Stomach (tissue), 8 donors: ENCODE measurements at regions not wholly inside any gene's neighbourhood (a gene's known extent, or its start where the extent isn't known, plus 50 kb on each side); places are given as distances from the start of the nearest gene placed in this dataset.

ENCODE experiments used
- DNase-seq, 2 donors: peaks; one replicate each; pipeline versions ENCODE4 v3.0.0 to v3.0.0-alpha.2; 2013 to 2019
- H3K27ac ChIP-seq, 5 donors: fragments of 200-600 bp in 4 of 5; sonication (generic) in 4 of 5; one replicate each; pipeline ENCODE4 v1.5.1; 2013 to 2019; ENCODE audit warnings: mild to moderate bottlenecking in 1 of 5, moderate library complexity in 1 of 5
- H3K27me3 ChIP-seq, 3 donors: fragments of 200-600 bp; sonication (generic); one replicate each; pipeline ENCODE4 v1.5.1; 2017 to 2019; ENCODE audit warnings: mixed run types in 1 of 3
- H3K36me3 ChIP-seq, 4 donors: fragments of 200-600 bp; sonication (generic); 1 replicate in 3 of 4; 2 replicates in 1 of 4; pipeline ENCODE4 v1.5.1; 2016 to 2019
- H3K4me1 ChIP-seq, 4 donors: fragments of 200-600 bp; sonication (generic); one replicate each; pipeline ENCODE4 v1.5.1; 2016 to 2019
- H3K4me3 ChIP-seq, 4 donors: fragments of 200-600 bp; sonication (generic) in 3 of 4; one replicate each; pipeline ENCODE4 v1.5.1; 2016 to 2019; ENCODE audit warnings: mild to moderate bottlenecking in 1 of 4
- H3K9me3 ChIP-seq, 4 donors: fragments of 200-600 bp; sonication (generic); one replicate each; pipeline ENCODE4 v1.5.1; 2016 to 2019
- CTCF ChIP-seq, 7 experiments: fragments of 450-650 bp in 4 of 7; fragments of 200-600 bp in 3 of 7; sonication (generic) in 3 of 7; IDR thresholded peaks; one replicate each; pipeline ENCODE4 v1.5.1; 2016 to 2019; ENCODE audit warnings: antibody characterized with exemption in 7 of 7, control low read depth in 2 of 7, mild to moderate bottlenecking in 1 of 7
- EP300 ChIP-seq: sonication (generic); formaldehyde crosslinking; IDR thresholded peaks from one replicate; pipeline ENCODE4 v1.6.1; 2017; ENCODE audit warnings: antibody characterized with exemption
- POLR2A ChIP-seq, 4 donors: fragments of 450-650 bp; IDR thresholded peaks; one replicate each; pipeline ENCODE4 v1.6.1; 2016; ENCODE audit warnings: antibody characterized with exemption in 4 of 4, control low read depth in 2 of 4, mild to moderate bottlenecking in 1 of 4, moderate library complexity in 1 of 4
- POLR2AphosphoS5 ChIP-seq, 3 donors: sonication (generic); formaldehyde crosslinking; IDR thresholded peaks; one replicate each; pipeline ENCODE4 v1.6.1; 2016; ENCODE audit warnings: antibody characterized with exemption in 3 of 3
- WGBS, 5 donors: extraction: QIAGEN DNeasy Blood & Tissue Kit in 3 of 5; methylation state at CpG; one replicate each; pipeline versions ENCODE4 v1.1.5 to v1.1.7; 2013 to 2018; 5-methylcytosine and 5-hydroxymethylcytosine counted together
- intact Hi-C: fragments of 100-400 bp; cut with DNase I; formaldehyde crosslinking; loops from one replicate; pipeline ENCODE4 v1.15.1; 2023; ENCODE audit warnings: low total_unique reads
- donor health status: healthy with polysubstance abuse.
- donor health status: Bipolar disorder and iron deficiency.
- donor health status: healthy.

- peak in 1 of 2 donors; percentile 28 for DNase-seq
- no peaks in the 10 kb centered on the region for H3K27me3 ChIP-seq
- no peak overlapping the region for H3K4me3 ChIP-seq
- H3K9me3 ChIP-seq = no peaks in the 10 kb centered on the region
- intact Hi-C loops = no loop called here
- H3K4me1 ChIP-seq = peaks cover 0 to 13% (median 5%) of the 10 kb centered on the region in 4 donors
- no peak overlapping the region for H3K27ac ChIP-seq
- no peak for TF ChIP-seq POLR2A (IDR thresholded peaks at IDR 0.05)
- TF ChIP-seq POLR2AphosphoS5 (IDR thresholded peaks at IDR 0.05) = no peak
- no peak for TF ChIP-seq EP300
- no peak for TF ChIP-seq CTCF (IDR thresholded peaks at IDR 0.05)
- no peaks in the 10 kb centered on the region for H3K36me3 ChIP-seq
- 69 to 83% (median 79%) methylated on average over 2 of the region's 2 CpGs for WGBS, 5 donors
Observed at GRCh38 chr12:75853626-75854025, 177.9 kb downstream of the PHLDA1 start.

GRCh38 chr12:75852956-75853355, 178.6 kb downstream of the PHLDA1 start:
- 53 to 77% (median 71%) methylated on average over 2 of the region's 2 CpGs for WGBS, 5 donors
- no peak for TF ChIP-seq EP300
- no peaks in the 10 kb centered on the region for H3K27me3 ChIP-seq
- intact Hi-C loops = no loop called here
- no peak overlapping the region for H3K27ac ChIP-seq
- H3K9me3 ChIP-seq = no peaks in the 10 kb centered on the region
- peaks cover 0 to 20% (median 10%) of the 10 kb centered on the region in 4 donors for H3K4me1 ChIP-seq
- H3K4me3 ChIP-seq = no peak overlapping the region
- no peaks in the 10 kb centered on the region for H3K36me3 ChIP-seq
- DNase-seq = no peak

GRCh38 chr12:75852143-75852542, 179.4 kb downstream of the PHLDA1 start:
- TF ChIP-seq POLR2AphosphoS5 (IDR thresholded peaks at IDR 0.05) (no peak), POLR2A (IDR thresholded peaks at IDR 0.05) (no peak), EP300 (no peak), CTCF (IDR thresholded peaks at IDR 0.05) (no peak)
- no peak overlapping the region for H3K27ac ChIP-seq
- no peaks in the 10 kb centered on the region for H3K27me3 ChIP-seq
- intact Hi-C loops = no loop called here
- H3K4me1 ChIP-seq = peaks cover 0 to 20% (median 12%) of the 10 kb centered on the region in 4 donors
- no peaks in the 10 kb centered on the region for H3K36me3 ChIP-seq
- H3K9me3 ChIP-seq = no peaks in the 10 kb centered on the region
- DNase-seq = no peak
- 87 to 91% (median 88%) methylated on average over 3 of the region's 3 CpGs for WGBS, 5 donors
- no peak overlapping the region for H3K4me3 ChIP-seq

- Histone ChIP-seq H3K27ac (no peak overlapping the region), H3K36me3 (no peaks in the 10 kb centered on the region), H3K4me1 (peaks cover 0 to 20% (median 12%) of the 10 kb centered on the region in 4 donors), H3K27me3 (no peaks in the 10 kb centered on the region), H3K4me3 (no peak overlapping the region), H3K9me3 (peaks cover 0 to 3% (median 0%) of the 10 kb centered on the region in 4 donors)
- 41 to 57% (median 49%) methylated on average over 4 of the region's 4 CpGs for WGBS, 5 donors
- DNase-seq = no peak
- intact Hi-C loops = no loop called here
- TF ChIP-seq POLR2A (IDR thresholded peaks at IDR 0.05) (no peak), POLR2AphosphoS5 (IDR thresholded peaks at IDR 0.05) (no peak), EP300 (no peak), CTCF (IDR thresholded peaks at IDR 0.05) (no peak)
Observed at GRCh38 chr12:75850721-75851462, 180.7 kb downstream of the PHLDA1 start.

- no peak for DNase-seq
- no peaks in the 10 kb centered on the region for H3K36me3 ChIP-seq
- no peak for TF ChIP-seq POLR2A (IDR thresholded peaks at IDR 0.05)
- intact Hi-C loops = no loop called here
- peak overlapping the region in 3 of 5 donors; percentile 27 to 58 (median 50) for H3K27ac ChIP-seq
- H3K4me3 ChIP-seq = no peak overlapping the region
- peaks cover 0 to 3% (median 0%) of the 10 kb centered on the region in 4 donors for H3K9me3 ChIP-seq
- H3K4me1 ChIP-seq = peaks cover 0 to 20% (median 12%) of the 10 kb centered on the region in 4 donors
- H3K27me3 ChIP-seq = no peaks in the 10 kb centered on the region
- WGBS, 5 donors = 8 to 41% (median 29%) methylated on average over 1 of the region's 1 CpG
Observed at GRCh38 chr12:75848961-75849360, 182.6 kb downstream of the PHLDA1 start.
